NCI-H146 (cell line): ENCODE measurements at regions not wholly inside any gene's neighbourhood (a gene's known extent, or its start where the extent isn't known, plus 50 kb on each side); places are given as distances from the start of the nearest gene placed in this dataset.

Source experiments
- DNase-seq: peaks from one replicate; lab custom pipeline; 2025; lab: John Stamatoyannopoulos, UW

DNA sequence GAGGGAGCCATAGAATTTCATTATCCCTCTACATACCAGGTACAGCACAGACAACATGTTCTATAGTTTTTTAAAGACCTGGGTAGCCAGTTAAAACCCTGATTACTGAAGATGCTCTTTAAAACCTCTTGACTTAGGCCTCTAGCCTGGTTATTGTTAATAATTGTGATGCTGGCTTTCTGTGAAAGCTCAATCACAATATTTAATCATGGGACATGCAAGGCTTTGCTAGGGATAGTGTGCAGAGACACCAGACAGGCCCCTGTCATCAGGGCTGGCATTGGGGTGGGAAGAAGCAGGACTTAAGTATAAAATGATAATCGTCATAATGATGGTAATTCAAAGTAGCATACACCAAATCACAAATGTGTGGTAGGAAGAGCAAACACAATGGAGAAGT, 274.4 kb downstream of the PTBP2 start:
- DNase-seq, result no peak

DNA sequence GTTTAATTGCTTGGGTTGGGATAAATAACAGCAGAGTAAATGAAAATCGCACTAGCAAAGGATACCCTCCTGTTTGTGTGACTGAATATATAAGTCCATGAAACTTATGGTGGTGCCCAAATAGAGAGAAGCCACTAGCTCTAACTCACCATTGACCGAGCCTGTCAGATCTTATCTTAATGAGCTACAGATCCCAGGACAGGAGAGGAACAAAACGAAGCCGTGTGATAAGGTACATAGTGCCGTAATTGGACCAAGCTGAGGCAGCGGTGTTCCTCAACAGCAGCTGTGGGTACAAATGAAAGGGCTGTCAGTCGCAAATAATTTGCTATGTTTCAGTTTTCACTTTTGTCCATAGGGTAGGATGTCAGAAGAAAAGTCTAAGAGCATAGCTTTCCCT, 276.1 kb downstream of the PTBP2 start:
- DNase-seq, result no peak

DNA sequence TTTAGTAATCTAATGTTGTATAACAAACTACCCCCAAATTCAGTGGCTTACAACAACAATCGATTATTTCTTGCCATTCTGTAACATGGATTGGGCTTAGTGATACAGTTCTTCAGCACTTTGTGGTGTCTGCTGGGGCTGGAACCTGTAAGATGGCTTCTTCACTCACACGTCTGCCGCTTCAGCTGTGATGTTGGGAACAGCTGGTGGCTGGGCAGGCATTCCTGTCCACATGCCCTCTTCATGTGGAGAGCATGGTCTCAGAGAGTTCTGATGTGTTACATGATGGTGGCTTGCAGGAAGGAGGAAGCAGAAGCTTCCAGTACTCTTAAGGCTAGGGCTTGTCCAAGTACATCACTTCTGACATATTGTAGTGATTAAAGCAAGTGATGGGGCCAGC, 276.9 kb downstream of the PTBP2 start:
- no peak for DNase-seq

DNA sequence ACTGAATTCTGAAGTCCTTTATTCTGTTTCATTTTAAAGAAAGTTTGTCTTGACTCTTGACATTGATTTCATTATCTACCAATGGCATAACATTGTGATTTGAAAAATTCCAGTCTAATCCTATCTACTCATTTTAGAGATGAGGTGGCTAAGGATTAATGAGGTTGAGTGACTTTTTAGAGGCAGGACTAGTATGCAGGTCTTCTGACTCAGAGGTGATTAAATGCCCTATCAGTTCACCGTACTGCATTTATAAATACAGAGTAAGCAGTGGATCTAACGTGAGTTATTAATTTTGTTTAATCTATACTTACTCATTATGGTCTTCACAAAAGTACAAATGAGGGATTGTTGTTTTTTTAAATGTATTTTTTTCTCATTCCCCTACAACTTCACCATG, 277.6 kb downstream of the PTBP2 start:
- DNase-seq, result no peak

DNA sequence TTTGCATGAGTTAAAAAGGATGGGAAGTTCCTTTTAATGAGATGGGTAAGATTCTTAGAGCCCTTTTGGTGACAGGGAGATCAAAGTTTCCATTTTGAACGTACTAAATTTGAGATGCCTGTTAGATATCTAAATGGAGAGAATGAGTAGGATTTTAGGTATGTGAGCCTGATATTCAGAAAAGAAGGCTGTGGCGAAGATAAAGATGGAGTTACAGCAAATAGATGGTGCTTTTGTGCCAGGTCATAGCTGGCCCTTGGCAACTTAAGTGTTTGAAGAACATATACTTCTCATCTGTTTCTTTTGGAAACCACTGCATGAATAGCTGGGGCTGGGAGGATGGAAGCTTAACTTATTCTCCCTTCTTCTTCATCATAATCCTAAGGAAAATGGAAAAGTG, 282.5 kb downstream of the PTBP2 start:
- no peak for DNase-seq

DNA sequence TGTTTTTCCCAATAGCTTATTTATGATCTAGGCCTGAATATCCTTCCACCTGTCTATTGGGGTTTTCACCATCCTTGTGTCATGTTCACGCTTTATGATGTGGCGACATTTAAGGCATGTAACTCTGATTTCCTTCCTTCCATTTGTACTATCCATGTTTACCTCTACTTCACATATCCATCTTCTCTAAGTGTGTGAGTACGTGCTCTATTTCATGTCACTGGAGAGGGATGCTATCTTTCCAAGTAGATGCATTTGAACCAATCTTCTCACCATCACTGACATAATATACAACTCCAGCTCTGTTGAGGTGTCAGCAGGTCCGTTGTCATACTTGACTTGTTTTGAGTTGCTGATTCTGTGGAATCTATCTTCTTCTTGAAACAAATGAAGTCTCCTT, 283.2 kb downstream of the PTBP2 start:
- DNase-seq, result no peak

DNA sequence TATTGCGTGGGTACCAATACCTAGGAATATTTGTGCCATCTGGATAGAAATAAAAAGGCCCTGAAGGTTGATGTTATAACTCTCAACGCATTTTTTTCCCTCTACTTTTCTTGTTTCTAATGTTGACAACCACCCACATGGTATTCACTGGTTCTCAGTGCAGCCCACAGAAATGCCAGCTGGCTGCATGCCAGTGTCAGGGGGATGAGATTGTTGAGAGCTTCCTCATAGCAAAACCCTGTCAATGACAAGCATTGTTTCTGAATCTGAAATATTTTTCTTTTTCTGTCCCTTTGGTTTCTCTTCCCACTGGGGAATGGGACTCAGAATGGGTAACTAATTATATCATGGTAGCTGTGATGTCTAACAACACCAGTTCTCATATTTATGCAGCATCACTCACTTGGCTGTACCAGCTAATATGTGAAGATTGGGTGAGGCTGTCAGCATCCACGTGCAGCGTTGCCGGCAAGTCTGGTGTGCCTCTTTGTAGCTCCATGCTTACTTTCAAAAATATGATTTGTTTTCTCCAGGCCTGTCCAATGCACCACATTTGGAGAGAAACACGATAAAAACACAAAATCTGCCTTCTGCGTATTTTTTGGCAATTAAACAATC, 284.6 kb downstream of the PTBP2 start:
- DNase-seq, result no peak

DNA sequence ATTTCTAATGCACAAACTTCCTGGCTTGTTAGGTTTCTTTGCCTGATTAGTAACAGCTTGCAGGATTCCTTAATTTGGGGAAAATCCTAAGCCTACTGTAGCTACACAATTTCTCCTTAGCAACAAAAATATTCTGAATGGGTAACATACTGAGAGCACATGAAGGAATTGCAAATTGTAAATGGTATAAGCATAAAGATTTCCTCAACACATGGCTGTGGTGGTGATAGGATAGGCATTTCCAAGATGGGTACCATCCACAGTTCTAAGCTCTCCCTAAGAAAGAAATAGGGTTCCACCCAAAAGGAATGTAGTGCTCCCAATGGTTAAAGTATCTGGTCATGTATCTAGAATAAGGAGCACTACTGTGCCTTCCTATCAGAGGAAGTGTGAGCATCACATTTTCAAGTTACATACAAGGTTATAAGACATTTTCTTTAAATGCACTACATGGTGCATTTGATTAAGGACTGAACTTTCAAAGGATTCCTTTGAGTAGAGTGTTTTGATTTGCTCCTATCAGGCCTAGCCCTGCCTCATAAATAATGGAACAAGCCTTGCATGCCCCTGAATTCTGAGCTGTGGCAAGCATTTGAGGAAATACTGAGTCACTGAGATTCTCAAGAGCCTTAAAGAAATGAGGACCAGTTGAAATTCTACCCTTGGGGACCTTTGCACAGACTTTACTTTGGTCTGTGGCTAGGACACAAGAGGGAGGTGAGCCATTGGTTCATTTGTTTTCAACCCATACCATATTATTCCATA, 286.4 kb downstream of the PTBP2 start:
- no peak for DNase-seq

DNA sequence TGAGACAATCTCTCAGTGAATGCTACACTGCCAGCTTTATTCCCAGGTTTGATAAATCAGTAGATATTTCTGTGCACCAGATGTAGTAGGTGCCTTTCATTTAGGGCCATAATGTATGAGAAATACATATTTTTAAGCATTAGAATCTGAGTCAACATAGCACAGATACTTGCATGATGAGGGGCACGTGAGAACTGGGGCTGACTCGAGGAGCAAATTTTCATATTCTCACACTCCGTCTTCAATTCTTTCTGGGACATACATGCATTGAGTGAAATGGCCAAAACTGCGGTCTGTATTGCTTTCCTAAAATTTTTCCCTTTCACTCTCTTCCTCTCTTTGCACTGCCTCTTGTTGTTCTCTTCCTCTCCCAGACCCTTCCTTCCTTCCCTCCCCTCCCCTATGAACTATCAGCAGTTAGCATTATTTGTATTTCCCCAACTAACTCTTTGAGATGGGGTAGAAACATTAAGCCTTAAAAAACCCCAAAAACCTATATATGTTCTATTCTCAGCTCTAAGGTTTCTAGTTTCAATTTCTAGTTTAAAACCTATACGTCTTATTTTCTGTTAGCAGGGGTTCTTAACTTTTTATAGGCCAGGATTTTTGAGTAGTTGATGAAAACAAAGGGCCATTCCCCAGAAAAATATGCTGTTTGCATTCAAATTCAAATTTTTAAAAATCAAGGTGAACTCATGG, 289.1 kb downstream of the PTBP2 start:
- no peak for DNase-seq

DNA sequence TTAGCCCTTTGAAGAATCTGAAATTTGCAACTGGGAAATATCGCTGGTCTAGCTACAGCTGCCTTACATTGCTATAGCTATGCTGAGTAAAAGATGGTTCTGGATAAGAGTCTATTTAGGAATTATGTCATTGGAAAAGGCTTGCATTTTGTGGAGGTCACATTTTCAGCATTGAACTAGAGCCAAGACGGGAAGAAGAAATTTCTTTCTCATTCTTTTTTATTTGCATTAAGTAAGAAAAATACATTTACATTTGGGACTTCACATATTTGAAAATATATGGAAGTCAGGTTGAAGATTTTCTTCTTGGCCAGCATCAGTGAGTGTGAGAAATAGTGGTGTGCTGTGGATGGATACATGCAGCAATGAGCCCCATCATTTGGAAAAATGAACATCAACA, 291.6 kb downstream of the PTBP2 start:
- no peak for DNase-seq

DNA sequence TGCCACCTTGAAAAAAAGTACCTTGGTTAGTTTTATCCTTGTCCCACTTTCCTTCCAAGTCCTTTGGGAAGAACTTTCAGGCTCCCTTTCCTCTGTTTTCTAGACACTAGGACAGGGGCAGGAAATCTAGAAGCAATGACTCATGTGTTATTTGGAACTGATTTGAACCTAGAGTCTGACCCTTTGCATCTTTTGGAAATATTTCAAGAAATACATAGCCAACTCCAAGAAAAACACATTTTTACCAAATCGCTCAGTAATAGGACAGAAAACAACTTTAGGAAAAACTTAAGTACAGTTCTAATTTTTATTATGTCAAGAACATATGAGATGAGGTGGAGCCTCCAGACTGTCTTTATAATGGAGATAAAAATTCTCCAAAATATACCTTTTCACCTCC, 292.4 kb downstream of the PTBP2 start:
- no peak for DNase-seq

DNA sequence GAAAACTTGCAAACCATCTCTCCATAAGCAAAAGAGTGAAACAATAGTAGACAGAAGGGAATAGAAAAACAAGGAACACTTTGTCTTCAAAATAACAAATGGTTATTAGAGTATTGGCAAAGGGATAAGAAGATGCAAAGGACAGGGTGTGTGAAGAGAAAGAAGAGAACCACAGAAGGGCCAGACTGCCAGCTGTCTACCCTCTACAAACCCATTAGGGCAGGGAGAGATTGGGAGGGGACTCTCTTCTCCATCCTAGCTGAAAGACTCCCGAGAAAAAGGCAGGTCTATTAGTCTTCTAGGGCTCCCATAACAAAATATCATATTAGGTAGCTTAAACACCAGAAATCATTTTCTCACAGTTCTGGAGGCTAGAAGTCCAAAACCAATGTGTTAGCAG, 292.8 kb downstream of the PTBP2 start:
- DNase-seq, result no peak

DNA sequence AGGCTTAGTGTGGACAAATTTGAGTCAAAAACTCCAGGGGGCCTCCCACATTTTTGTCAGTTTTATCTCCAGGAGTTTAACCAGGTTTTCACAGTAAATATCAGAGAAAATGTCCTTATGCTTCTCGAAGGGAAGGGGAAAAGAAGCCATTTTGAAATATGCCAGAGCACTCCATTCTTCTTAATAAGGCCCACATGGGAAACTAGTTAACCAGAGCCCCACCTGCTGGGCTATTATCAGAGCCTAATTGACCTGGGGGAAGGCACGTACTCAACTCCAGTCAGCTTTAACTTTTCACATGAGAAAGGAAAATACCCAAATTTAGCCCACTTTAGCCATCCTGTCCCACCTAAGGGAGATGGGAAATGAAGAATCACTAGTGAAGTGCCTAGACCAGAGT, 296.3 kb downstream of the PTBP2 start:
- peak; percentile 14 for DNase-seq
